IMR-90 (cell line): ENCODE measurements at regions not wholly inside any gene's neighbourhood (a gene's known extent, or its start where the extent isn't known, plus 50 kb on each side); places are given as distances from the start of the nearest gene placed in this dataset.

ENCODE experiments used
- ATAC-seq: fragments of 200-7000 bp; cut with Tn5 transposase; 2 replicates; pipeline ENCODE4 v1.9.1; 2020; ENCODE audit warnings: low read depth, mild to moderate bottlenecking, moderate library complexity
- BruUV-seq: library from RNA; stranded (reverse); fragments of 400-500 nt; replicated peaks from 2 replicates; lab custom pipeline; 2021; lab: Mats Ljungman, UMichigan
- CTCF ChIA-PET: fragments of 300-600 bp; formaldehyde crosslinking; extraction: SDS; loops from one replicate; lab custom pipeline; 2021; ENCODE audit warnings: antibody characterized with exemption; lab: Yijun Ruan, JAX
- POLR2A ChIA-PET: fragments of 300-600 bp; sonication (Branson Sonifier 250); formaldehyde crosslinking; loops from one replicate; lab custom pipeline; 2022; ENCODE audit warnings: antibody characterized with exemption; ENCODE audit not compliant: unreplicated experiment; lab: Charles Lee
- DNase-seq: peaks from one replicate; pipeline ENCODE4 v3.0.0; 2013
- H2AFZ ChIP-seq: replicated peaks from 2 replicates; pipeline ENCODE3; 2013; ENCODE audit warnings: low read length, mild to moderate bottlenecking; ENCODE audit not compliant: poor library complexity
- H2AK5ac ChIP-seq: 2 replicates; pipeline ENCODE4 v1.6.1; 2013; ENCODE audit warnings: low read depth, low read length, inconsistent platforms
- H2AK9ac ChIP-seq: replicated peaks from 2 replicates; pipeline ENCODE3; 2013; ENCODE audit warnings: mild to moderate bottlenecking, low read depth, low read length, moderate library complexity; ENCODE audit not compliant: poor library complexity
- H2BK120ac ChIP-seq: 2 replicates; pipeline ENCODE4 v1.6.1; 2013; ENCODE audit warnings: low read depth, low read length, inconsistent platforms
- H2BK15ac ChIP-seq: 3 replicates; pipeline ENCODE4 v1.6.1; 2013; ENCODE audit warnings: low read depth, low read length, inconsistent platforms
- H2BK20ac ChIP-seq: 2 replicates; pipeline ENCODE4 v1.6.1; 2013; ENCODE audit warnings: low read depth, mild to moderate bottlenecking, inconsistent platforms, low read length, moderate library complexity
- H2BK5ac ChIP-seq: 2 replicates; pipeline ENCODE4 v1.6.1; 2013; ENCODE audit warnings: mild to moderate bottlenecking, low read depth, low read length, inconsistent platforms; ENCODE audit not compliant: poor library complexity, severe bottlenecking
- H3K14ac ChIP-seq: replicated peaks from 2 replicates; pipeline ENCODE4 v1.6.1; 2013; ENCODE audit warnings: low read depth, low read length, inconsistent platforms
- H3K18ac ChIP-seq: 2 replicates; pipeline ENCODE4 v1.6.1; 2013; ENCODE audit warnings: low read depth, low read length, control low read depth
- H3K23ac ChIP-seq: 2 replicates; pipeline ENCODE4 v1.6.1; 2013; ENCODE audit warnings: low read depth, low read length, inconsistent platforms
- H3K27ac ChIP-seq: 2 replicates; pipeline ENCODE4 v1.5.1; 2013; ENCODE audit warnings: mild to moderate bottlenecking, control low read depth, low read length; ENCODE audit not compliant: insufficient read depth
- H3K27me3 ChIP-seq: 2 replicates; pipeline ENCODE4 v1.6.1; 2013; ENCODE audit warnings: low read length; ENCODE audit not compliant: control insufficient read depth, insufficient read depth
- H3K36me3 ChIP-seq: 2 replicates; pipeline ENCODE4 v1.6.1; 2013; ENCODE audit warnings: low read length, mixed read lengths; ENCODE audit not compliant: control insufficient read depth, insufficient read depth
- H3K4ac ChIP-seq: 2 replicates; pipeline ENCODE4 v1.6.1; 2013; ENCODE audit warnings: low read depth, low read length, inconsistent platforms
- H3K4me1 ChIP-seq: 2 replicates; pipeline ENCODE4 v1.6.1; 2013; ENCODE audit warnings: low read length, mixed read lengths; ENCODE audit not compliant: control insufficient read depth, insufficient read depth
- H3K4me2 ChIP-seq: 2 replicates; pipeline ENCODE4 v1.6.1; 2013; ENCODE audit warnings: low read depth, mild to moderate bottlenecking, control low read depth, low read length, moderate library complexity
- H3K4me3 ChIP-seq: 2 replicates; pipeline ENCODE4 v1.5.1; 2013; ENCODE audit warnings: low read depth, mild to moderate bottlenecking, control low read depth, low read length, moderate library complexity; ENCODE audit not compliant: insufficient read depth
- H3K56ac ChIP-seq: 2 replicates; pipeline ENCODE4 v1.6.1; 2013; ENCODE audit warnings: low read length, inconsistent platforms; ENCODE audit not compliant: insufficient read depth; ENCODE audit errors: extremely low read depth
- H3K79me1 ChIP-seq, 2 experiments: 2 replicates each; pipeline ENCODE4 v1.6.1; 2013; ENCODE audit warnings: low read length in 2 of 2, inconsistent platforms in 1 of 2, low read depth in 1 of 2
- H3K9ac ChIP-seq: 2 replicates; pipeline ENCODE4 v1.6.1; 2013; ENCODE audit warnings: low read depth, low read length, control low read depth
- H3K9me1 ChIP-seq: 2 replicates; pipeline ENCODE4 v1.6.1; 2013; ENCODE audit warnings: low read length, inconsistent platforms; ENCODE audit not compliant: insufficient read depth
- H3K9me3 ChIP-seq: 2 replicates; pipeline ENCODE4 v1.6.1; 2013; ENCODE audit warnings: low read length; ENCODE audit not compliant: control insufficient read depth, insufficient read depth
- H4K20me1 ChIP-seq: 2 replicates; pipeline ENCODE4 v1.6.1; 2013; ENCODE audit warnings: low read length, inconsistent platforms; ENCODE audit not compliant: insufficient read depth
- H4K5ac ChIP-seq: 2 replicates; pipeline ENCODE4 v1.6.1; 2013; ENCODE audit warnings: mild to moderate bottlenecking, low read depth, low read length, control low read depth
- H4K8ac ChIP-seq, 2 experiments: 2 replicates each; pipeline ENCODE4 v1.6.1; 2013; ENCODE audit warnings: low read depth in 2 of 2, low read length in 2 of 2, control low read depth in 1 of 2, inconsistent platforms in 1 of 2
- H4K91ac ChIP-seq: 2 replicates; pipeline ENCODE4 v1.6.1; 2013; ENCODE audit warnings: low read depth, low read length, inconsistent platforms; ENCODE audit not compliant: insufficient read depth
- CEBPB ChIP-seq: IDR thresholded peaks from 2 replicates; pipeline ENCODE4 v1.6.1; 2012; ENCODE audit warnings: low read depth, low read length, improper control_type of control experiment
- MAFK ChIP-seq: IDR thresholded peaks from 2 replicates; pipeline ENCODE4 v1.6.1; 2012; ENCODE audit warnings: low read depth, low read length, improper control_type of control experiment
- NFE2L2 ChIP-seq: fragments of 150-350 bp; IDR thresholded peaks from 2 replicates; pipeline ENCODE4 v1.6.1; 2016; ENCODE audit warnings: low read depth, mild to moderate bottlenecking, low read length
- POLR2A ChIP-seq: IDR thresholded peaks from 2 replicates; pipeline ENCODE4 v1.6.1; 2012; ENCODE audit warnings: mild to moderate bottlenecking, low read depth, low read length
- WGBS, 2 experiments: methylation state at CpG; one replicate each; pipeline versions ENCODE4 v1.1.5 to v1.1.7; 2013; ENCODE audit warnings: missing lambda C conversion rate in 2 of 2; ENCODE audit not compliant: insufficient read length in 1 of 2; ENCODE audit errors: extremely low coverage in 2 of 2; 5-methylcytosine and 5-hydroxymethylcytosine counted together
- dilution Hi-C: fragments of 300-500 bp; cut with HindIII; formaldehyde crosslinking; loops from one replicate; pipeline ENCODE4 v1.14.3; 2018; ENCODE audit warnings: low sequenced_read_pairs; ENCODE audit not compliant: unreplicated experiment
- in situ Hi-C: fragments of 300-500 bp; cut with MboI; formaldehyde crosslinking; loops from 3 replicates; pipeline ENCODE4 v1.14.3; 2019; ENCODE audit warnings: low sequenced_read_pairs, inconsistent platforms, mixed read lengths
- intact Hi-C: fragments of 100-400 bp; cut with micrococcal nuclease; formaldehyde crosslinking; loops from 2 replicates; pipeline ENCODE4 v1.10.0; 2022
- TF ChIP-seq, protein P1 (sequence below): fragments of 150-350 bp; IDR thresholded peaks from 2 replicates; pipeline ENCODE4 v1.6.1; 2017; ENCODE audit warnings: mild to moderate bottlenecking, antibody characterized with exemption, low read length, low read depth
- TF ChIP-seq, protein P2 (sequence below): fragments of 150-350 bp; IDR thresholded peaks from 2 replicates; pipeline ENCODE4 v1.6.1; 2016; ENCODE audit warnings: low read depth, mild to moderate bottlenecking, low read length, moderate library complexity, borderline replicate concordance

- Histone ChIP-seq H3K9ac (no peak overlapping the region), H2BK20ac (no peak overlapping the region; the same call in 1 of the 2 replicates), H3K9me1 (no peaks in the 10 kb centered on the region), H3K4ac (no peak overlapping the region), H4K91ac (no peak overlapping the region), H2BK15ac (no peak overlapping the region), H3K79me1 (no peaks in the 10 kb centered on the region), H3K4me2 (no peak overlapping the region), H3K4me3 (no peak overlapping the region), H3K9me3 (no peaks in the 10 kb centered on the region), H2AK5ac (no peak overlapping the region), H3K27ac (no peak overlapping the region), H3K18ac (no peak overlapping the region), H3K4me1 (no peaks in the 10 kb centered on the region; the same call in 1 of the 2 replicates), H3K36me3 (no peaks in the 10 kb centered on the region), H3K14ac (no peak overlapping the region), H3K23ac (no peak overlapping the region), H3K27me3 (no peaks in the 10 kb centered on the region), H4K5ac (no peak overlapping the region), H3K56ac (no peak overlapping the region), H2BK120ac (no peak overlapping the region), H2AFZ (no peak overlapping the region), H2BK5ac (no peak overlapping the region), H4K8ac (no peak overlapping the region), H2AK9ac (no peak overlapping the region), H4K20me1 (no peaks in the 10 kb centered on the region)
- in situ Hi-C loops, result no loop called here
- ATAC-seq (no peak), DNase-seq (no peak)
- dilution Hi-C loops, result no loop called here
- intact Hi-C loops, result no loop called here
- CTCF ChIA-PET, result no interaction called here
- TF ChIP-seq CEBPB (no peak), NFE2L2 (no peak), POLR2A (no peak), MAFK (no peak)
- TF ChIP-seq, protein P1, sequence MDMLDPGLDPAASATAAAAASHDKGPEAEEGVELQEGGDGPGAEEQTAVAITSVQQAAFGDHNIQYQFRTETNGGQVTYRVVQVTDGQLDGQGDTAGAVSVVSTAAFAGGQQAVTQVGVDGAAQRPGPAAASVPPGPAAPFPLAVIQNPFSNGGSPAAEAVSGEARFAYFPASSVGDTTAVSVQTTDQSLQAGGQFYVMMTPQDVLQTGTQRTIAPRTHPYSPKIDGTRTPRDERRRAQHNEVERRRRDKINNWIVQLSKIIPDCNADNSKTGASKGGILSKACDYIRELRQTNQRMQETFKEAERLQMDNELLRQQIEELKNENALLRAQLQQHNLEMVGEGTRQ, result no peak
- TF ChIP-seq, protein P2, sequence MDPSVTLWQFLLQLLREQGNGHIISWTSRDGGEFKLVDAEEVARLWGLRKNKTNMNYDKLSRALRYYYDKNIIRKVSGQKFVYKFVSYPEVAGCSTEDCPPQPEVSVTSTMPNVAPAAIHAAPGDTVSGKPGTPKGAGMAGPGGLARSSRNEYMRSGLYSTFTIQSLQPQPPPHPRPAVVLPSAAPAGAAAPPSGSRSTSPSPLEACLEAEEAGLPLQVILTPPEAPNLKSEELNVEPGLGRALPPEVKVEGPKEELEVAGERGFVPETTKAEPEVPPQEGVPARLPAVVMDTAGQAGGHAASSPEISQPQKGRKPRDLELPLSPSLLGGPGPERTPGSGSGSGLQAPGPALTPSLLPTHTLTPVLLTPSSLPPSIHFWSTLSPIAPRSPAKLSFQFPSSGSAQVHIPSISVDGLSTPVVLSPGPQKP, result no peak
- POLR2A ChIA-PET, result no interaction called here
- no CpG with 5 or more reads among the region's 2 CpGs for WGBS, 2 experiments
- no TSS peak for BruUV-seq
Measured at GRCh38 chr16:59614466-59615240, 880.5 kb upstream of the GOT2 start.
